AG04450 (cell line): ENCODE measurements at regions not wholly inside any gene's neighbourhood (a gene's known extent, or its start where the extent isn't known, plus 50 kb on each side); places are given as distances from the start of the nearest gene placed in this dataset.

Experiments
- CTCF ChIA-PET: fragments of 300-600, 350-600 bp; formaldehyde crosslinking; extraction: SDS; loops from one replicate; lab custom pipeline; 2022; ENCODE audit warnings: antibody characterized with exemption, inconsistent platforms; lab: Charles Lee
- POLR2A ChIA-PET: fragments of 350-600 bp; formaldehyde crosslinking; extraction: SDS; loops from one replicate; lab custom pipeline; 2021; ENCODE audit warnings: antibody characterized with exemption, inconsistent platforms; lab: Yijun Ruan, JAX
- DNase-seq: peaks from one replicate; pipeline ENCODE4 v3.0.0-alpha.2; 2011; ENCODE audit warnings: low read depth, low spot score
- H3K27ac ChIP-seq: one replicate; pipeline ENCODE4 v1.5.1; 2012; ENCODE audit warnings: low read depth, low read length, control low read depth
- H3K27me3 ChIP-seq: one replicate; pipeline ENCODE4 v1.6.0; 2012; ENCODE audit warnings: low read length; ENCODE audit not compliant: control insufficient read depth, insufficient read depth
- H3K4me3 ChIP-seq: 2 replicates; pipeline ENCODE4 v1.5.1; 2011; ENCODE audit warnings: mild to moderate bottlenecking, low read depth, low read length, control low read depth
- H3K9me3 ChIP-seq: 2 replicates; pipeline ENCODE4 v1.5.1; 2012; ENCODE audit warnings: low read length; ENCODE audit not compliant: control insufficient read depth, insufficient read depth
- TF ChIP-seq, protein P1 (sequence below): IDR thresholded peaks from 2 replicates; pipeline ENCODE4 v1.5.1; 2011; ENCODE audit warnings: low read depth, low read length, control low read depth, inconsistent platforms

DNA sequence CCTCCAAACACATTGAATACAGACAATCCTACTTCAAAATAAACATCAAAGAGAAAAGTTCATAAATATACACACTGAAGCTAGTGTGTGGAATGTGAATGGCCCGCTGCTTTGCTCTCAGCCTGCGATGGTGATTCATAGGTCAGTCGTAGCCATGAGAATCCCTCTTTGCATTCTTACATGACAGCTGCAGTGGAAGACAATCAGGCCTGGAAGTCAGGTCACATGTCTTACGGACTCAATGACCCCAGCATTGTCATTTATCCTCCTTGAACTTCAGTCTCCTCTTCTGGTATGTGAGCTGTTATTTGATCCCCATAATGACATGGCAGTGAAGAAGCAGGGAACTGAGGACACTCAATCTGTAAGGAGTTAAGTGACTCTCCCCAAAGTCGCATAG is 217.8 kb upstream of the EOMES start:
- H3K9me3 ChIP-seq = no peaks in the 10 kb centered on the region
- no peak for DNase-seq
- H3K27me3 ChIP-seq = no peaks in the 10 kb centered on the region
- H3K4me3 ChIP-seq = no peak overlapping the region
- POLR2A ChIA-PET = no interaction called here
- CTCF ChIA-PET = interaction anchor here (0.7 kb wide), 1 partner anchor 228 kb away, joined by 3 read pairs; no protein-coding TSS in a partner anchor
- H3K27ac ChIP-seq = no peak overlapping the region
- TF ChIP-seq, protein P1, sequence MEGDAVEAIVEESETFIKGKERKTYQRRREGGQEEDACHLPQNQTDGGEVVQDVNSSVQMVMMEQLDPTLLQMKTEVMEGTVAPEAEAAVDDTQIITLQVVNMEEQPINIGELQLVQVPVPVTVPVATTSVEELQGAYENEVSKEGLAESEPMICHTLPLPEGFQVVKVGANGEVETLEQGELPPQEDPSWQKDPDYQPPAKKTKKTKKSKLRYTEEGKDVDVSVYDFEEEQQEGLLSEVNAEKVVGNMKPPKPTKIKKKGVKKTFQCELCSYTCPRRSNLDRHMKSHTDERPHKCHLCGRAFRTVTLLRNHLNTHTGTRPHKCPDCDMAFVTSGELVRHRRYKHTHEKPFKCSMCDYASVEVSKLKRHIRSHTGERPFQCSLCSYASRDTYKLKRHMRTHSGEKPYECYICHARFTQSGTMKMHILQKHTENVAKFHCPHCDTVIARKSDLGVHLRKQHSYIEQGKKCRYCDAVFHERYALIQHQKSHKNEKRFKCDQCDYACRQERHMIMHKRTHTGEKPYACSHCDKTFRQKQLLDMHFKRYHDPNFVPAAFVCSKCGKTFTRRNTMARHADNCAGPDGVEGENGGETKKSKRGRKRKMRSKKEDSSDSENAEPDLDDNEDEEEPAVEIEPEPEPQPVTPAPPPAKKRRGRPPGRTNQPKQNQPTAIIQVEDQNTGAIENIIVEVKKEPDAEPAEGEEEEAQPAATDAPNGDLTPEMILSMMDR = no peak

DNA sequence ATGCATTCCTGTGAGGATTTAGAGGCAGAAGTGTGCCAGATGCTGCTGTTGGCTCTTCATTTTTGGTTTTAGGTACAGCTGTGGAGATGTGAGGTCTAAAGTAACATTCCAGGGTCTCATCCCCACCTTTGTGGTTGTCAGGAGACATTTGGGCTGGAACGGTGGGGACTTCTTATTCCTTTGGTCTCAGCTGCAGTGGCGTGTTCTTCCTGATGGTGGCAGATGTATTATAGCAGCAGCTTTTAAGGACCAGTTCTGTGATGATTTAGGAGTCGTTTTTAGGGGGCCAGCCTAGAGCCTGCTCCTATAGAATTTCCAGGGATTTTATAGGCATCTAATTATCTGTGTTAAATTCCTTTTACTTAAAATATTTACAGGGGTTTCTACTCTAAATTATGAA is 221.0 kb upstream of the EOMES start:
- no peak overlapping the region for H3K27ac ChIP-seq
- no peaks in the 10 kb centered on the region for H3K27me3 ChIP-seq
- no peaks in the 10 kb centered on the region for H3K9me3 ChIP-seq
- CTCF ChIA-PET = no interaction called here
- TF ChIP-seq, protein P1 = peak; percentile 42
- DNase-seq = no peak
- POLR2A ChIA-PET = no interaction called here
- H3K4me3 ChIP-seq = no peak overlapping the region

- H3K27me3 ChIP-seq = no peaks in the 10 kb centered on the region
- no peak overlapping the region for H3K27ac ChIP-seq
- ChIA-PET CTCF (interaction anchor here (1.4 kb wide), 1 partner anchor 383 kb away, joined by 4 read pairs; no protein-coding TSS in a partner anchor), POLR2A (no interaction called here)
- TF ChIP-seq, protein P1 = no peak
- no peak for DNase-seq
- H3K9me3 ChIP-seq = no peaks in the 10 kb centered on the region
- no peak overlapping the region for H3K4me3 ChIP-seq
Observed at GRCh38 chr3:27945229-27945628, 223.1 kb upstream of the EOMES start.

- TF ChIP-seq, protein P1 = no peak
- POLR2A ChIA-PET = no interaction called here
- no peaks in the 10 kb centered on the region for H3K27me3 ChIP-seq
- CTCF ChIA-PET = no interaction called here
- H3K9me3 ChIP-seq = no peaks in the 10 kb centered on the region
- H3K4me3 ChIP-seq = no peak overlapping the region
- H3K27ac ChIP-seq = no peak overlapping the region
- DNase-seq = no peak
Observed at GRCh38 chr3:27960133-27960532, 238.0 kb upstream of the EOMES start.

GRCh38 chr3:27963519-27963918 is 241.4 kb upstream of the EOMES start:
- Histone ChIP-seq H3K9me3 (no peaks in the 10 kb centered on the region), H3K27me3 (no peaks in the 10 kb centered on the region), H3K27ac (no peak overlapping the region), H3K4me3 (no peak overlapping the region)
- POLR2A ChIA-PET = no interaction called here
- TF ChIP-seq, protein P1 = no peak
- CTCF ChIA-PET = no interaction called here
- DNase-seq = no peak
